Femur (tissue), 1 donor: ENCODE measurements at regions not wholly inside any gene's neighbourhood (a gene's known extent, or its start where the extent isn't known, plus 50 kb on each side); places are given as distances from the start of the nearest gene placed in this dataset.
"Not testable (repeated sequence)": the region's sequence is repeated elsewhere in the genome, so short reads cannot be mapped to it uniquely, and the experiment has no call there.

Experiments
- DNase-seq: peaks from one replicate; pipeline ENCODE4 v3.0.0-alpha.2; 2017

DNA sequence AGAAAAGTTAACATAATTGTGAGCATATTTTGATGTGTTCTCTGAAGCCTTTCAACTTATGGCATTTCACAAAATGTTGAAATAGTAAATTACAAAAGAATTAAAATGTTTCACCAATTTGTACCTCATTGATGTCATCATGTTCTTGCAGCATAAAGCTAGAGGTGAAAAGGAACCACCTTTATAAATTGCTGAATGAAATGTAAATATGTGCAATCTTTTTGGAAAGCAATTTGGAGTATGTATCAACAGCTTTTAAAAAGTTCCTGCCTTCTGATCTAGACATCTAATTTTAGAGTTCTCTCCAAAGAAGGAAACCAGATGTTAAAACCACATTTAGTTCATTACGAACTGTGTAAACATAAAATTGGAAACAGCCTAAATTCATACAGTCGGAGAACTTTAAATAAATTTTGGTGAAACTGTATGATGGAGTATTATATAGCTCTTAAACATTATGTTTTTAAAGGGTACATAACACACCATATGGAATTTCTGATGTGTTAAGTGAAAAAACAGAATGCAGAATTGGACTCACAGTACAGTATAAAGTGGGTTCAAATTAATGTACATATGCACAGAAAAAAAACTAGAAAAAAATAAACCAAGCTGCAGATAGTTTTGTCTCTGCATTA is 311.2 kb upstream of the NAALADL2 start:
- DNase-seq, result no peak

DNA sequence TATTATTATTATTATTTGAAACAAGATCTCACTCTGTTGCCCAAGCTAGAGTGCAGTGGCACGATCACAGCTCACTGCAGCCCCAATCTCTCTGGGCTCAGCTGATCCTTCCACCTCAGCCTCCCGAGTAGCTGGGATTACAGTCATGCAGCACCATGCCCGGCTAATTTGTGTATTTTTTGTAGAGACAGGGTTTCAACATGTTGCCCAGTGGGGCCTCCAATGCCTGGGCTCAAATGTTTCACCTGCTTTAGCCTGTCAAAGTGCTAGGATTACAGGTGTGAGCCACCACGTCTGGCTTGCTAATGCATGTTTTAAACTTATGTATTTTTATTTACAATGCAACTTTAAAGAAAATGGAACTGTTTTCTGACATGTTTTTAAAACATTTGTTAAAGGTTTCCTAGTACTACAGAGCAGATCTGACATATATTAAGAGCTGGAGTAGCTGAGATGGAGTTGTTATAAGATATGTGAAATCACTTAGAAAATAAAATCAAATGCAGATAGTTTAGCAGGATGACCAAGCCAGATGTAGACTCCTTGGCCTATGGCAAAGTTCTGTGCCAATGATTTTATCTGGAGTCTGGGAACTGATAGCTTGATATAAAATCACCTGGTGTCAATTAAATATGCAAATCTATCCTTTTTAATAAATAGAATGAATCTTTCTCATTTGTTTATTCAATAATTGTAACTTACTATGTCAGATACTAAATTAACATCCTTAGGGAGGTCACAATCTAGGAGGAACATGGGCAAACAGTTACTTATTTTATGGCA is 310.1 kb upstream of the NAALADL2 start:
- DNase-seq, result no peak

DNA sequence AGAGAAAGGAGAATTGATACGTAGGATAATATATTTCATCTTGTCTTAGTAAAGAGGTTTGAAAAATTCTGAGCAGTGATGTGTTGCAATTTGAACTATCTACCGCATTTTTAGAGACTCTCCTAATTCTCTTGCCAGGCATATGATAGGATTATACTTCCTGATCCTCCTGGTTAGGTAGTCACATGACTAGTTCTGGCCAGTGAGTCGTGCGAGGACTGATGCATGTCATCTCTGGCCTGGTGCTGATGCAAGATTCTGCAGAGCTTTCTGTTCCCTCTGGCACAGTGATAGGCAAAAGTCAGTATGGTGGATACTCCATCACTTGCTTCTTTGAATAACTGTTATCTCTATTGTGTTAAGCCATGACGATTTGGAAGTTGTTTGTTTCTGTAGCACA is 277.6 kb upstream of the NAALADL2 start:
- no peak for DNase-seq

- DNase-seq, result no peak
These were observed 275.7 kb upstream of the NAALADL2 start for GRCh38 chr3:174583396-174583795.

DNA sequence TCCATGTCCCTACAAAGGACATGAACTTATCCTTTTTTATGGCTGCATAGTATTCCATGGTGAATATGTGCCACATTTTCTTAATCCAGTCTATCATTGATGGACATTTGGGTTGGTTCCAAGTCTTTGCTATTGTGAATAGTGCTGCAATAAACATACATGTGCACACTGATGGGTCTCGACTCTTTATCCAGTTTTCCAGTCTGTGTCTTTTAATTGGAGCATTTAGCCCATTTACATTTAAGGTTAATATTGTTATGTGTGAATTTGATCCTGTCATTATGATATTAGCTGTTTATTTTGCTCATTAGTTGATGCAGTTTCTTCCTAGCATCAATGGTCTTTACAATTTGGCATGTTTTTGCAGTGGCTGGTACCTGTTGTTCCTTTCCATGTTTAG is 272.0 kb upstream of the NAALADL2 start:
- not testable (repeated sequence) for DNase-seq

GRCh38 chr3:174596447-174596982 is 262.6 kb upstream of the NAALADL2 start:
- no peak for DNase-seq

- DNase-seq, result no peak
These were observed 260.2 kb upstream of the NAALADL2 start for GRCh38 chr3:174598885-174599439.

DNA sequence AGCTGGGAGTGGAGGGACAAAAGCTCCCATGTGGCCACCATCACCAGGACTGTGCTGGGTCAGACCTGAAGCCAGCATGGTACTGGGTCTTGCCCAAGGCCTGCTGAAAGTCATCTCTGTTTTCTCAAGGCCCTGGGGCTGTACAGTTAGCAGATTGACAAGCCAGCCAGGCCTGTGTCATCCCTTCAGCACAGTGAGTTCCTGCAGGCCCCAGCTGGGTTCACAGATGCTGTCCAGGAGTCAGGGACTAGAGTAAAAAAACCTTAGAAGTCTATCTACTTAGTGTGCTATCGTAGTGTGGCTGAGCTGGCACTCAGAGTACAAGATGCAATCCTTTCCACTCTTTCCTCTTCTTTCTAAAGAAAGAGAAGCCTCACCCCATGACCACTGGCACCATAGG is 246.0 kb upstream of the NAALADL2 start:
- DNase-seq, result no peak

DNA sequence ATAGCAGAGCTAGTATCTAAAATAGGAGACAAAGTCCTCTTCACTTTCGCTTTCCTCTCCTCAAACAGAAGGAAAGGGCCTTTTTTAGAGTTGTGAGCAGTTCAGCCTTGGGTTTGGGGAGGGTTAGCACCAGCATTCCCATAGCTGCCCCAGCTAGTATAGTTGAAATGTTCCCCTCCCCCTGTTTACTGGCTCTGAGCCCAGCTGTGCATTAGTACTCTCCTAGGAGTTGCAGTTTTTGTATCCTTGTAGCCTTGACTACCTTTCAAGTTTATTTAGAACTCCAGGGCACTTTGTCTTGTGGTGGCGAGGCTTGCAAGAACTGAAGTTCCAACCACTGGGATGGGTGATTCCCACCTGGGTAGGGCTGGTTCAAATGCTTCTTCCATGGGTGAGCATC is 245.1 kb upstream of the NAALADL2 start:
- DNase-seq, result peak; percentile 30

DNA sequence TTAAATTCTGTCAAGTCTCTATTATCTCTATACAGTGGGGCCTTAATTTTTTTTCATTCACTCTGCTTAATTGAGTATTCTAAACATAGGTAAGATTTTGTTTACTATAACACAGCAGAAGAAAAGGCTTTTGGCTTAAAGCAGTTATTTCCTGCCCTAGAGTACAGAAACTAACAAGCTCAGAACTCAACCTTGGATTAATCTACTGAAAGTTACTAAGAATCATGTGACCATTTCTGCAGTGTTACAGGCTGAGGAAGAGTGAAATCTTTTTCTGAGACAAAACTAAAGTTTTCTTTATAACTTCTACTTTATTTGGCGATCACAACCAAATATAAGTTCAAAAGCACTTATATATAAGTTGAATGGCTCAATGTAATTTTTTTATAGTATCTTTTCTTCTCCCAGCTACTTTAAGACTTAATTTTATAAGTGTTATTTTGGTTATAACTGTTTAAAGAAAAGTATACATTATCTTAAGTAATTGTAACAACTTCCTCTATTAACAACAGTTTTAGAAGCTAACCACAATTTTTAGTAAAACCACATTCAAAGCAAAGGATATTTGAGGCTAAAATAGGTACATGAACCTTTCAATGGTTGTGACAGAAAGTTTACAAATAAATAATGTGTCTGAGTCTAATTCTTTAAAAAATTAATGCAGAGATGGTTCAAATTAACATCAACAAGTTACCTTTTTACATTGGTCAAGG is 240.6 kb upstream of the NAALADL2 start:
- DNase-seq, result no peak

- DNase-seq, result no peak
These were observed 239.9 kb upstream of the NAALADL2 start for GRCh38 chr3:174619239-174619638.

GRCh38 chr3:174620138-174620537 is 239.0 kb upstream of the NAALADL2 start:
- no peak for DNase-seq

GRCh38 chr3:174620855-174621472 is 238.2 kb upstream of the NAALADL2 start:
- DNase-seq, result no peak

DNA sequence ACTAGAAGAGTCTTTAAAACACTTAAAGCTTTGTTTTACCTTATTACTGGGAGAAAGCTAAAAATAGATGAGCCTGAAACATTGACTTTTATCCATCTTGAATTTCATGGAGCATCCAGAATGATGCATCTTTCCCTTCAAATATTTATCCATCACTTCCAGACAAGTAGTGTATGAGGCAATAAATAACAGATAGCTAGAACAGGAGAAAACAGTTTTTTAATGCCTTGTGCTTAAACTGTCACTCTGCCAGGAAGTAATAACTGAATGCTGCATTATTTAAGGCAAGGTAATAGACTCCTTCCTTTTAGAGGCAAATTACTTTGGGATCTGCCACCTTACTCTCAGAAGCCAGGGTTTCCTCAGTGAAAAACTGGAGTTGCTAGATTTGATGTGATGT is 225.8 kb upstream of the NAALADL2 start:
- DNase-seq, result no peak

- DNase-seq, result no peak
These were observed 222.7 kb upstream of the NAALADL2 start for GRCh38 chr3:174636451-174636850.

GRCh38 chr3:174639406-174639805 is 219.7 kb upstream of the NAALADL2 start:
- no peak for DNase-seq

- DNase-seq, result no peak
These were observed 219.2 kb upstream of the NAALADL2 start for GRCh38 chr3:174639970-174640369.

- no peak for DNase-seq
These were observed 218.2 kb upstream of the NAALADL2 start for GRCh38 chr3:174640932-174641331.

- no peak for DNase-seq
These were observed 214.8 kb upstream of the NAALADL2 start for GRCh38 chr3:174644287-174644686.

- DNase-seq, result no peak
These were observed 207.2 kb upstream of the NAALADL2 start for GRCh38 chr3:174651951-174652350.

- DNase-seq, result no peak
These were observed 199.6 kb upstream of the NAALADL2 start for GRCh38 chr3:174659511-174659910.

- DNase-seq, result no peak
These were observed 196.5 kb upstream of the NAALADL2 start for GRCh38 chr3:174662653-174663052.

GRCh38 chr3:174667386-174667785 is 191.7 kb upstream of the NAALADL2 start:
- no peak for DNase-seq
